HG02798 (cell line): ENCODE measurements at regions not wholly inside any gene's neighbourhood (a gene's known extent, or its start where the extent isn't known, plus 50 kb on each side); places are given as distances from the start of the nearest gene placed in this dataset.

Source experiments
- ATAC-seq: cut with Tn5 transposase; IDR thresholded peaks from one replicate; pipeline ENCODE4 v1.9.1; 2021; ENCODE audit warnings: mild to moderate bottlenecking; ENCODE audit not compliant: unreplicated experiment, poor library complexity

DNA sequence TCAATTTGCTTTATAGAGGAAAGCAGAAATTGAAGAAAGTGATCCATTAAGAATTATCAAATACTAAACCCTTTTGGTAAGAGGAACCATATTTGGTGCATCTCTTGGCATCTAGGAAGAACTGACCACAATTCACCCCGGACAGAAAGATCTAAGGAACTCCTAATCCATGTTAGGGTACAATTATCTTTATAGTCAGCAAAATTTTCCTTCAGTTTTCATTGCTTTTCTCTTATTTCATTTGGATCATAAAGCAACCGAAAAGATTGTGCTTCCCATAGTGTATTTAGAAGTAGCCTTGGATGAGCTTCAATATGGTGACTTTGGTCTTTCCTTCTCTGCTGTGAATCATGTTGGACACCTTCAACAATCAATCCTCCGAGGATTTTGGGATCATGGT lies 50.1 kb upstream of the IGFBP5 start:
- ATAC-seq, result no peak
